Activated CD4-positive, alpha-beta T cell treated with anti-CD3 and anti-CD28 coated beads, Interleukin-10, Interleukin-2, amounts not matched to agents 100 ng/mL and 50 ng/mL, durations not matched to agents 16 hours and 8 hours (primary cell): ENCODE measurements at regions not wholly inside any gene's neighbourhood (a gene's known extent, or its start where the extent isn't known, plus 50 kb on each side); places are given as distances from the start of the nearest gene placed in this dataset.

Experiments used
- DNase-seq: peaks from one replicate; pipeline ENCODE4 v3.0.0-alpha.2; 2020

- no peak for DNase-seq
Measured at GRCh38 chr1:30280572-30280971, 442.8 kb downstream of the MATN1 start.

GRCh38 chr1:30277911-30278310 lies 445.5 kb downstream of the MATN1 start:
- no peak for DNase-seq

GRCh38 chr1:30277415-30277814 lies 446.0 kb downstream of the MATN1 start:
- DNase-seq, result no peak

GRCh38 chr1:30275926-30276764 lies 447.2 kb downstream of the MATN1 start:
- no peak for DNase-seq

- no peak for DNase-seq
Measured at GRCh38 chr1:30274976-30275621, 448.3 kb downstream of the MATN1 start.

GRCh38 chr1:30274173-30274970 lies 449.0 kb downstream of the MATN1 start:
- DNase-seq, result no peak

- no peak for DNase-seq
Measured at GRCh38 chr1:30273456-30273855, 449.9 kb downstream of the MATN1 start.

- no peak for DNase-seq
Measured at GRCh38 chr1:30273021-30273325, 450.4 kb downstream of the MATN1 start.

- DNase-seq, result no peak
Measured at GRCh38 chr1:30272277-30273020, 450.9 kb downstream of the MATN1 start.

- DNase-seq, result no peak
Measured at GRCh38 chr1:30271401-30272276, 451.7 kb downstream of the MATN1 start.

- DNase-seq, result no peak
Measured at GRCh38 chr1:30270461-30270860, 452.9 kb downstream of the MATN1 start.

- no peak for DNase-seq
Measured at GRCh38 chr1:30268923-30269666, 454.3 kb downstream of the MATN1 start.

GRCh38 chr1:30267856-30268255 lies 455.5 kb downstream of the MATN1 start:
- no peak for DNase-seq

GRCh38 chr1:30267046-30267445 lies 456.3 kb downstream of the MATN1 start:
- DNase-seq, result no peak

- DNase-seq, result no peak
Measured at GRCh38 chr1:30265127-30266070, 458.0 kb downstream of the MATN1 start.

- no peak for DNase-seq
Measured at GRCh38 chr1:30264672-30265025, 458.7 kb downstream of the MATN1 start.

GRCh38 chr1:30263888-30264671 lies 459.3 kb downstream of the MATN1 start:
- DNase-seq, result no peak

- no peak for DNase-seq
Measured at GRCh38 chr1:30263405-30263804, 460.0 kb downstream of the MATN1 start.

- no peak for DNase-seq
Measured at GRCh38 chr1:30262158-30262557, 461.2 kb downstream of the MATN1 start.
